NB4 (cell line): ENCODE measurements at regions not wholly inside any gene's neighbourhood (a gene's known extent, or its start where the extent isn't known, plus 50 kb on each side); places are given as distances from the start of the nearest gene placed in this dataset.

Experiments used
- TF ChIP-seq, protein P1 (sequence below): IDR thresholded peaks from one replicate; pipeline ENCODE4 v1.5.1; 2012; ENCODE audit warnings: low read depth, low read length
- TF ChIP-seq, protein P2 (sequence below): IDR thresholded peaks from 2 replicates; pipeline ENCODE4 v1.6.1; 2011; ENCODE audit warnings: low read depth, low read length

DNA sequence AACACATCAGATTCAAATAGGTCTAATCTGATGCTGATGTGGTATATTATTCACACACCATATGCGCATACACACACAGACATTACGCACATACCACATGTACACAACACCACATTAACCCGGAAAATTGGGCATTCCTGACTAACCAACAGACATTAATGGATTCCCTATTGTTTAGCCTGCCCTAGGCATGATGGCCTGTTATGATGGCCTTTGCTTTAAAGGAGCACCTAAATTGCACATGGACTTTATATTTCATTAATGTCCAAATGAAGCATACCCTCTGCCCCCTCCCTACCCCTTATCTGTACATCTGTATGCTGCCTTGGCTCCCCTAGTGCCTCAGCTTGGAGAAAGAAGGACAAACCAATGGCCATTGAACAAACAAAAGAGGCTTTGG is 127.7 kb upstream of the PRLR start:
- TF ChIP-seq, protein P1, sequence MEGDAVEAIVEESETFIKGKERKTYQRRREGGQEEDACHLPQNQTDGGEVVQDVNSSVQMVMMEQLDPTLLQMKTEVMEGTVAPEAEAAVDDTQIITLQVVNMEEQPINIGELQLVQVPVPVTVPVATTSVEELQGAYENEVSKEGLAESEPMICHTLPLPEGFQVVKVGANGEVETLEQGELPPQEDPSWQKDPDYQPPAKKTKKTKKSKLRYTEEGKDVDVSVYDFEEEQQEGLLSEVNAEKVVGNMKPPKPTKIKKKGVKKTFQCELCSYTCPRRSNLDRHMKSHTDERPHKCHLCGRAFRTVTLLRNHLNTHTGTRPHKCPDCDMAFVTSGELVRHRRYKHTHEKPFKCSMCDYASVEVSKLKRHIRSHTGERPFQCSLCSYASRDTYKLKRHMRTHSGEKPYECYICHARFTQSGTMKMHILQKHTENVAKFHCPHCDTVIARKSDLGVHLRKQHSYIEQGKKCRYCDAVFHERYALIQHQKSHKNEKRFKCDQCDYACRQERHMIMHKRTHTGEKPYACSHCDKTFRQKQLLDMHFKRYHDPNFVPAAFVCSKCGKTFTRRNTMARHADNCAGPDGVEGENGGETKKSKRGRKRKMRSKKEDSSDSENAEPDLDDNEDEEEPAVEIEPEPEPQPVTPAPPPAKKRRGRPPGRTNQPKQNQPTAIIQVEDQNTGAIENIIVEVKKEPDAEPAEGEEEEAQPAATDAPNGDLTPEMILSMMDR: no peak
- TF ChIP-seq, protein P2, sequence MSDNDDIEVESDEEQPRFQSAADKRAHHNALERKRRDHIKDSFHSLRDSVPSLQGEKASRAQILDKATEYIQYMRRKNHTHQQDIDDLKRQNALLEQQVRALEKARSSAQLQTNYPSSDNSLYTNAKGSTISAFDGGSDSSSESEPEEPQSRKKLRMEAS: no peak
